T-helper 2 cell treated with Interferon-gamma antibody and Interleukin-4, amounts not matched to agents 5 μg/mL and 100 μg/mL, for 36 hours (primary cell): ENCODE measurements at regions not wholly inside any gene's neighbourhood (a gene's known extent, or its start where the extent isn't known, plus 50 kb on each side); places are given as distances from the start of the nearest gene placed in this dataset.

ENCODE experiments used
- DNase-seq: peaks from one replicate; pipeline ENCODE4 v3.0.0; 2021; ENCODE audit warnings: low spot score
- H3K27ac Mint-ChIP-seq: one replicate; pipeline ENCODE4 v1.8.0; 2021; ENCODE audit warnings: mild to moderate bottlenecking, mixed read lengths
- H3K27me3 Mint-ChIP-seq: one replicate; pipeline ENCODE4 v1.8.0; 2021; ENCODE audit warnings: low read depth, mixed read lengths
- H3K36me3 Mint-ChIP-seq: one replicate; pipeline ENCODE4 v1.8.0; 2021; ENCODE audit warnings: low read depth, mixed read lengths
- H3K4me1 Mint-ChIP-seq: one replicate; pipeline ENCODE4 v1.8.0; 2021; ENCODE audit warnings: low read depth, mixed read lengths
- H3K4me3 Mint-ChIP-seq: one replicate; pipeline ENCODE4 v1.8.0; 2022; ENCODE audit warnings: mild to moderate bottlenecking, moderate library complexity, mixed read lengths
- H3K9me3 Mint-ChIP-seq: one replicate; pipeline ENCODE4 v1.8.0; 2021; ENCODE audit warnings: mixed read lengths

- no peak overlapping the region for H3K4me3 Mint-ChIP-seq
- no peak overlapping the region for H3K27ac Mint-ChIP-seq
- no peak for DNase-seq
- no peaks in the 10 kb centered on the region for H3K27me3 Mint-ChIP-seq
- H3K4me1 Mint-ChIP-seq: no peaks in the 10 kb centered on the region
- peaks cover 49% of the 10 kb centered on the region for H3K9me3 Mint-ChIP-seq
- H3K36me3 Mint-ChIP-seq: no peaks in the 10 kb centered on the region
Measured at GRCh38 chr14:26008290-26008689, 589.5 kb downstream of the NOVA1 start.

DNA sequence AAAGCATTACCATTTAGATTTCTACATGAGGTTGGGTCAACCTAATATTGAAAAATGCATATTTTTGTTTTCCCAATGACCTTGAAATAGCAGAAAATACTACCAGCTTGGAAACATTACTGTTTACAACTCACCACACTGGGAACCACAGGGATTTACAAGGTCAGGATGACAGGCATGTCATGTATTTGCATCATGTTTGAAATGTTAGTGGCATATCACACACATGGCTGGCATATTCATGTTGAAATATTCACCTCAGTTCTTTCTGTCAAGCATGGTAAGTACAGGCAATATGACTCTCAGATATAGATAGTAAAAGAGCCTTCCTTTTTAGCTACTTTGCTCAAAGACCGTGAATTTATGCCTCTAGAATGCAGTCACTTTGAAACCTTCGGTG, 593.5 kb downstream of the NOVA1 start:
- H3K36me3 Mint-ChIP-seq: no peaks in the 10 kb centered on the region
- H3K27ac Mint-ChIP-seq: no peak overlapping the region
- no peaks in the 10 kb centered on the region for H3K4me1 Mint-ChIP-seq

DNA sequence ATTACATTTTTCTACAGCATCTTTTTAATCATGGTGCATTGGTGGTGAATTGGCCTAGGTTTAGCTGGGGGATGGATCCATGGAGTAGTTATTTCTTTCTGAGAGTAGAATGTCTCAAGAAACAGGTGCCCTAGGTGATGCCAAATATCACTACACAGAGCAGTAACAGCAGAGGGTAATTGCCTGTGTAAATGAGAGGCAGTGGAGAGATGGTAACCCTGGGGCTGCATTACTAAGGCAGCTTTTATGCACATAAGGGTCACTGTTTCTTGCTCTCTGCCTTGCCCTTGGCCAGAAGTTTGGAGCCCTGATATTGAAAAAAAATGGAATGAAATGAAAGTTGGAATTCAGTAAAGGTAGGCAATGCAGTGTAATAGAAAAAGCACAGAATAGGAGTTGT, 604.0 kb downstream of the NOVA1 start:
- no peaks in the 10 kb centered on the region for H3K4me1 Mint-ChIP-seq
- peaks cover 71% of the 10 kb centered on the region for H3K9me3 Mint-ChIP-seq
- no peaks in the 10 kb centered on the region for H3K36me3 Mint-ChIP-seq
- DNase-seq: no peak
- no peak overlapping the region for H3K27ac Mint-ChIP-seq
- no peaks in the 10 kb centered on the region for H3K27me3 Mint-ChIP-seq
- no peak overlapping the region for H3K4me3 Mint-ChIP-seq

More for the DNA sequence above, 593.5 kb downstream of the NOVA1 start:
- Mint-ChIP-seq H3K9me3 (peaks cover 42% of the 10 kb centered on the region), H3K27me3 (no peaks in the 10 kb centered on the region), H3K4me3 (no peak overlapping the region)
- no peak for DNase-seq

DNA sequence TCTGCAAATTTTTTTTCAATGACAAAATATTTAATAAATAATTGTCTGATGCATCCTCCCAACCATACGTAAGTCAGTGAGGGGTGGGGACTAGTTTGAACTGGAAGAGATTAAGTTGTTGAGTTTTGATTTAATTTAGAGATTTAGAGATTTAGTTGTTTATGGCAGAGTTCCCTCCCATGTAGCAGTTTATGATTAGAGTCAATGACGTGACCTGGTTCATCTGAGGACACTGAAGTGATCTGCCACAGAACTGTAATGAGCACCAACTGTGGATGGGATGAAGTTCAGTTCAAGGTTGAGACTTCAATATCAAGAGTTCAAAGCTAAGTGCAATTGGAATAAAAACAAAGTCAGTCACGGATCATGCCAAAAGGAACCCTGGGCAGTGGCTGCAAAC, 609.3 kb downstream of the NOVA1 start:
- Mint-ChIP-seq H3K27ac (no peak overlapping the region), H3K36me3 (no peaks in the 10 kb centered on the region), H3K4me3 (no peak overlapping the region), H3K9me3 (peaks cover 63% of the 10 kb centered on the region), H3K4me1 (no peaks in the 10 kb centered on the region), H3K27me3 (no peaks in the 10 kb centered on the region)
- no peak for DNase-seq

DNA sequence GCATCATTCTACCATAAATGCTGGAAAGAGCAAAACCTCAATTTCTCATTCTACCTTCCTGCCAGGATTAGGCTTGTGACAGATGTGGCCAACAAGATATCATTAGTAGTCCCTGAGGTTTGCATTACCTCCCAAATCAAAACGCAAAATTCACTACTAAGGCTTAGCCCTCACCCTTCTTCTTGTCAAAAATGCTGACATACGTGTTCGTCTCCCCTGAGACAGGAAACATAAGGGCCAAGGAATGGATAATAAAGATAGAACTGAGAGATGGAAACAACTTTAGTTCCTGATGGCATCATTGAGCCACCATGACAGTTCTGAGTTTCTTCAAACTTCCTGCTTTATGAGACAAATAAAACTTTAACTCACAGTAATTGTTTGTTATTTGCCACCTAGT, 642.1 kb downstream of the NOVA1 start:
- DNase-seq: no peak
- Mint-ChIP-seq H3K4me1 (no peaks in the 10 kb centered on the region), H3K4me3 (no peak overlapping the region), H3K27me3 (no peaks in the 10 kb centered on the region), H3K9me3 (peaks cover 39% of the 10 kb centered on the region), H3K36me3 (no peaks in the 10 kb centered on the region), H3K27ac (no peak overlapping the region)

DNA sequence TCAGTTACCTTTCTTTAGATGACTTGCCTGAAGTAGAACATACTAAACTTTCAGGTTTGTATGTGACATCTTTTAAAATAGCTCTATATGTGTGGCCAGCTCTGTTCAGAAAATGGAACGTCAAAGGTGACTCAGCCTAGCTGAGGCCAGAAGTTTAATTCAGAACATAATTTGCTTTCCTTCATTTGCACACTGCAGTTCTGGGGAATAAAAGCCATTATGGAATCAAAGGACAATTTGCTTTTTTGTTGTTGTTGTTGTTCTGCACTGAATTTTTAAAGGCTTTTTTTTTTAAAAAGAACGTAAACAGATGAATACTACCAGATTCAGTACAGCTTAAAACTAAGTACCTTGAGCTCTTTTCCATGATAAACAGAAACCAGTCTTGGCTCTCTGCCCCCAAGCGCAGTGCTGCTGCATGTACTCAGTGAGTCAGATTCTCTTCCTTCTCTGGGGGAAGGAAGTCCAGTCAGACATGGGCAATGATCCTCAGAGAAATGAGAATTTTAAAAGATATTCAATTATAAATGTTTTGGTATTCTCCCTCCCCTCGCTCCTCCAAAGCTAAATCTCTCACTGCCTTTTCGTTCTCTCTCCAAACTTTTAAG, 644.2 kb downstream of the NOVA1 start:
- Mint-ChIP-seq H3K27me3 (no peaks in the 10 kb centered on the region), H3K9me3 (peaks cover 54% of the 10 kb centered on the region), H3K4me1 (no peaks in the 10 kb centered on the region), H3K27ac (no peak overlapping the region), H3K36me3 (no peaks in the 10 kb centered on the region), H3K4me3 (no peak overlapping the region)
- no peak for DNase-seq

DNA sequence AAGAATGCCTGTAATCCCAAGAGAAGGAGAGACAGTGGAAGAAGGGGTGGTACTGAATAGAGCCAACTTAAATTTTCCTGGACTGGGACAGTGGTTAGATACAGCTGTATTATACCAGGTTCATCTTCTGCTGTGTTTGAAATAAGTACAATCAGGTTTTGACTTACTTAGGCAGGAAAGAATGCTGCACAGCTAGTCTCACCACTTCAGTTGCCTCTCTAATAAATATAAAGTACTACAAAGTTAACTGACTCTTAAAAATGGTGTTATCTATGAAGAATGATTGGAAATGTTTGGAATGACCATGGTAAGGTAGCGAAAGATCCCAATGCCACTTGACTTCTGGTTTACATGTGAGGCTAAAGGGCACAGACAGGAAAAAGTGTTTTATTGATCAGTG, 652.1 kb downstream of the NOVA1 start:
- H3K4me1 Mint-ChIP-seq: no peaks in the 10 kb centered on the region
- H3K36me3 Mint-ChIP-seq: no peaks in the 10 kb centered on the region
- H3K27ac Mint-ChIP-seq: no peak overlapping the region
- no peak for DNase-seq
- peaks cover 56% of the 10 kb centered on the region for H3K9me3 Mint-ChIP-seq
- H3K4me3 Mint-ChIP-seq: no peak overlapping the region
- H3K27me3 Mint-ChIP-seq: no peaks in the 10 kb centered on the region

- no peak overlapping the region for H3K4me3 Mint-ChIP-seq
- H3K27ac Mint-ChIP-seq: no peak overlapping the region
- no peaks in the 10 kb centered on the region for H3K27me3 Mint-ChIP-seq
- DNase-seq: no peak
- no peaks in the 10 kb centered on the region for H3K4me1 Mint-ChIP-seq
- H3K36me3 Mint-ChIP-seq: no peaks in the 10 kb centered on the region
- peaks cover 55% of the 10 kb centered on the region for H3K9me3 Mint-ChIP-seq
Measured at GRCh38 chr14:25944020-25944419, 653.8 kb downstream of the NOVA1 start.

GRCh38 chr14:25943329-25943728, 654.5 kb downstream of the NOVA1 start:
- H3K36me3 Mint-ChIP-seq: no peaks in the 10 kb centered on the region
- H3K9me3 Mint-ChIP-seq: peaks cover 53% of the 10 kb centered on the region
- H3K27ac Mint-ChIP-seq: no peak overlapping the region
- no peaks in the 10 kb centered on the region for H3K27me3 Mint-ChIP-seq
- H3K4me3 Mint-ChIP-seq: no peak overlapping the region
- H3K4me1 Mint-ChIP-seq: no peaks in the 10 kb centered on the region
- no peak for DNase-seq

- H3K4me3 Mint-ChIP-seq: no peak overlapping the region
- H3K4me1 Mint-ChIP-seq: no peaks in the 10 kb centered on the region
- no peak overlapping the region for H3K27ac Mint-ChIP-seq
- H3K36me3 Mint-ChIP-seq: no peaks in the 10 kb centered on the region
- no peak for DNase-seq
- no peaks in the 10 kb centered on the region for H3K27me3 Mint-ChIP-seq
- H3K9me3 Mint-ChIP-seq: peaks cover 57% of the 10 kb centered on the region
Measured at GRCh38 chr14:25942090-25942489, 655.7 kb downstream of the NOVA1 start.

GRCh38 chr14:25933731-25934130, 664.1 kb downstream of the NOVA1 start:
- H3K27me3 Mint-ChIP-seq: no peaks in the 10 kb centered on the region
- DNase-seq: no peak
- H3K9me3 Mint-ChIP-seq: peaks cover 29% of the 10 kb centered on the region
- H3K4me1 Mint-ChIP-seq: no peaks in the 10 kb centered on the region
- no peak overlapping the region for H3K27ac Mint-ChIP-seq
- no peak overlapping the region for H3K4me3 Mint-ChIP-seq
- no peaks in the 10 kb centered on the region for H3K36me3 Mint-ChIP-seq

GRCh38 chr14:25929881-25930615, 667.8 kb downstream of the NOVA1 start:
- H3K27ac Mint-ChIP-seq: no peak overlapping the region
- no peaks in the 10 kb centered on the region for H3K4me1 Mint-ChIP-seq
- DNase-seq: no peak
- peaks cover 49% of the 10 kb centered on the region for H3K9me3 Mint-ChIP-seq
- H3K4me3 Mint-ChIP-seq: no peak overlapping the region
- peaks cover 1% of the 10 kb centered on the region for H3K36me3 Mint-ChIP-seq
- no peaks in the 10 kb centered on the region for H3K27me3 Mint-ChIP-seq

- no peak overlapping the region for H3K27ac Mint-ChIP-seq
- no peak overlapping the region for H3K4me3 Mint-ChIP-seq
Measured at GRCh38 chr14:25911831-25912230, 686.0 kb downstream of the NOVA1 start.

GRCh38 chr14:25909045-25909747, 688.6 kb downstream of the NOVA1 start:
- H3K9me3 Mint-ChIP-seq: peaks cover 50% of the 10 kb centered on the region
- no peak for DNase-seq
- no peak overlapping the region for H3K4me3 Mint-ChIP-seq
- no peaks in the 10 kb centered on the region for H3K4me1 Mint-ChIP-seq
- H3K27ac Mint-ChIP-seq: no peak overlapping the region
- H3K27me3 Mint-ChIP-seq: no peaks in the 10 kb centered on the region
- no peaks in the 10 kb centered on the region for H3K36me3 Mint-ChIP-seq

More at GRCh38 chr14:25911831-25912230, 686.0 kb downstream of the NOVA1 start:
- H3K9me3 Mint-ChIP-seq: peaks cover 45% of the 10 kb centered on the region
- no peak for DNase-seq
- no peaks in the 10 kb centered on the region for H3K4me1 Mint-ChIP-seq
- H3K27me3 Mint-ChIP-seq: no peaks in the 10 kb centered on the region
- H3K36me3 Mint-ChIP-seq: no peaks in the 10 kb centered on the region
